Testis (tissue), 2 donors: ENCODE measurements at regions not wholly inside any gene's neighbourhood (a gene's known extent, or its start where the extent isn't known, plus 50 kb on each side); places are given as distances from the start of the nearest gene placed in this dataset.

Source experiments
- DNase-seq: peaks from one replicate; pipeline ENCODE4 v3.0.0-alpha.2; 2019
- H3K27ac ChIP-seq, 2 donors: fragments of 200-600 bp; sonication (generic); one replicate each; pipeline ENCODE4 v1.5.1; 2019
- H3K27me3 ChIP-seq: fragments of 200-600 bp; sonication (generic); one replicate; pipeline ENCODE4 v1.5.1; 2019
- H3K36me3 ChIP-seq: fragments of 200-600 bp; sonication (generic); one replicate; pipeline ENCODE4 v1.5.1; 2017; ENCODE audit warnings: low read depth; ENCODE audit errors: missing control alignments
- H3K4me1 ChIP-seq: fragments of 200-600 bp; sonication (generic); one replicate; pipeline ENCODE4 v1.5.1; 2019
- H3K4me3 ChIP-seq, 2 donors: fragments of 200-600 bp; sonication (generic); one replicate each; pipeline ENCODE4 v1.5.1; 2017 to 2019
- H3K9me3 ChIP-seq: fragments of 200-600 bp; sonication (generic); one replicate; pipeline ENCODE4 v1.5.1; 2017
- POLR2A ChIP-seq: fragments of 450-650 bp; IDR thresholded peaks from one replicate; pipeline ENCODE4 v1.6.1; 2017; ENCODE audit warnings: antibody characterized with exemption, mild to moderate bottlenecking, moderate library complexity
- WGBS, 2 donors: methylation state at CpG; one replicate each; pipeline ENCODE4 v1.1.5; 2018; 5-methylcytosine and 5-hydroxymethylcytosine counted together
- intact Hi-C: fragments of 100-400 bp; cut with DNase I; formaldehyde crosslinking; loops from one replicate; pipeline ENCODE4 v1.15.1; 2023; ENCODE audit warnings: low total_unique reads
- TF ChIP-seq, protein P1 (sequence below), 3 experiments: fragments of 450-650 bp in 2 of 3; fragments of 200-600 bp in 1 of 3; sonication (generic) in 1 of 3; IDR thresholded peaks; one replicate each; pipeline ENCODE4 v1.5.1; 2016 to 2019; ENCODE audit warnings: antibody characterized with exemption in 3 of 3, mild to moderate bottlenecking in 2 of 3, moderate library complexity in 1 of 3

DNA sequence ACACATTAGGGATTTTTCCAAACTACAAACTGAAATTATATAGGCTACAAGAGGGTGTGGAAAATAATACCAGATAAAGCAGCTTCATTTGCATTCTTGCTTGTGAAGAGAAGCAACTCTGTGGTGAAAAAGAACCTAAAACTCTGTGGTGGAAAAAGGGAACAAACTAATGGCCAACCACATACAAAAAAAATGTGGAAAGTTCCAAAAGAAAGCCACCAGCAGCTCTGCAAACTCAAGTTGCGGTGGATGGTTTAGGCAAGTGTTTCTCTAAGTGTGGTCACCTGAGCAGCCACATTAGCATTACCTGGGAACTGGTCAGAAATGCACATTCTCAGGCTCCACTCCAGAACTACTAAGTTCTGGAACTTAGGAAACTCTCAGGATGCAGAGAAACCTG lies 586.4 kb downstream of the ACTL7B start:
- TF ChIP-seq, protein P1, sequence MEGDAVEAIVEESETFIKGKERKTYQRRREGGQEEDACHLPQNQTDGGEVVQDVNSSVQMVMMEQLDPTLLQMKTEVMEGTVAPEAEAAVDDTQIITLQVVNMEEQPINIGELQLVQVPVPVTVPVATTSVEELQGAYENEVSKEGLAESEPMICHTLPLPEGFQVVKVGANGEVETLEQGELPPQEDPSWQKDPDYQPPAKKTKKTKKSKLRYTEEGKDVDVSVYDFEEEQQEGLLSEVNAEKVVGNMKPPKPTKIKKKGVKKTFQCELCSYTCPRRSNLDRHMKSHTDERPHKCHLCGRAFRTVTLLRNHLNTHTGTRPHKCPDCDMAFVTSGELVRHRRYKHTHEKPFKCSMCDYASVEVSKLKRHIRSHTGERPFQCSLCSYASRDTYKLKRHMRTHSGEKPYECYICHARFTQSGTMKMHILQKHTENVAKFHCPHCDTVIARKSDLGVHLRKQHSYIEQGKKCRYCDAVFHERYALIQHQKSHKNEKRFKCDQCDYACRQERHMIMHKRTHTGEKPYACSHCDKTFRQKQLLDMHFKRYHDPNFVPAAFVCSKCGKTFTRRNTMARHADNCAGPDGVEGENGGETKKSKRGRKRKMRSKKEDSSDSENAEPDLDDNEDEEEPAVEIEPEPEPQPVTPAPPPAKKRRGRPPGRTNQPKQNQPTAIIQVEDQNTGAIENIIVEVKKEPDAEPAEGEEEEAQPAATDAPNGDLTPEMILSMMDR (IDR thresholded peaks at IDR 0.05): no peak
- TF ChIP-seq POLR2A: no peak
- 89 to 92% methylated on average over 1 of the region's 1 CpG for WGBS, 2 donors
- Histone ChIP-seq H3K4me1 (no peaks in the 10 kb centered on the region), H3K27ac (no peak overlapping the region), H3K4me3 (no peak overlapping the region), H3K9me3 (no peaks in the 10 kb centered on the region), H3K27me3 (no peaks in the 10 kb centered on the region), H3K36me3 (no peaks in the 10 kb centered on the region)
- no peak for DNase-seq
- intact Hi-C loops: no loop called here

DNA sequence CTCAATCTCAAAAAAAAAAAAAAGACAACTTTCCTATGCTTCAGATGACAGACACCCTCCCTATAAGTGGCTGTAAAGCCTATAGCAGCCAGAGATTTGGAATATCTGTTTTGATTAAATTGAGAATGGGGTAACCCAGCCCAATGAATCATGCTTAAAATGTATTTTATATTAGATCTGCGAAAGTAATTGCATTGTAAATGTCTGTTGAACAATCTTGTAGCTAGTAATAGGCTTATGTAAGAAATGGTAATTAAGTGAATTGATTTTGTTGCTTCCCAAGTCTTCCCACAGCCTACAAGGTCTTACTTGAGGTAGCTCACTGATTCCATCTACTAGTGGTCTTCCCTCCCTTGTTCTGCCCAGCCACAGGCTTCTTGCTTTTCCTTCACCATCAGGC lies 590.7 kb downstream of the ACTL7B start:
- no peaks in the 10 kb centered on the region for H3K36me3 ChIP-seq
- H3K27me3 ChIP-seq: no peaks in the 10 kb centered on the region
- intact Hi-C loops: no loop called here
- no peak overlapping the region for H3K4me3 ChIP-seq
- no peak for TF ChIP-seq POLR2A
- TF ChIP-seq, protein P1 (IDR thresholded peaks at IDR 0.05): no peak
- H3K9me3 ChIP-seq: no peaks in the 10 kb centered on the region
- no peak for DNase-seq
- no peak overlapping the region for H3K27ac ChIP-seq
- WGBS, 2 donors: 90 to 98% methylated on average over 1 of the region's 1 CpG
- no peaks in the 10 kb centered on the region for H3K4me1 ChIP-seq

DNA sequence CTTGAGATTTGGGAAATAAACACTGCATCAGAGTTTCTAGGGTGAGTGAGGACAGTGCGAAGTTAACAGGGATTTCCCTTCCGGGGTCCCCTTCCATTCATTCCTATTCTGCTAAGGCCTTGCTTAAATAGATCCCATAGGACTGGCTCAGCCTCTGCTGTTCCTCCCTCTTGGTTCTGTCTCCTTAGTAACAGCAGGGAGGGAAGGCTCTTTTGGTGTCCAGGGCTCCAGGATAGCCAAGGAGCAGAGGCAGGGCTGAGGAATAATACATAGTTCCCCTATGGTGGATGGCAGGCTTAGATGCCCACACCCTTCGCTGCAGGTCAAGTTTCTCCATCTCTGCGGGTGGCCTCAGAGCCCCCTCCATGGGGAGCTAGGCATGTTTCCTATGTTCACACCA lies 591.7 kb downstream of the ACTL7B start:
- 96 to 98% methylated on average over 4 of the region's 4 CpGs for WGBS, 2 donors
- intact Hi-C loops: no loop called here
- Histone ChIP-seq H3K27me3 (no peaks in the 10 kb centered on the region), H3K4me3 (no peak overlapping the region), H3K27ac (no peak overlapping the region), H3K4me1 (peaks cover 10% of the 10 kb centered on the region), H3K9me3 (no peaks in the 10 kb centered on the region), H3K36me3 (no peaks in the 10 kb centered on the region)
- TF ChIP-seq POLR2A: no peak
- TF ChIP-seq, protein P1 (IDR thresholded peaks at IDR 0.05): no peak
- no peak for DNase-seq

DNA sequence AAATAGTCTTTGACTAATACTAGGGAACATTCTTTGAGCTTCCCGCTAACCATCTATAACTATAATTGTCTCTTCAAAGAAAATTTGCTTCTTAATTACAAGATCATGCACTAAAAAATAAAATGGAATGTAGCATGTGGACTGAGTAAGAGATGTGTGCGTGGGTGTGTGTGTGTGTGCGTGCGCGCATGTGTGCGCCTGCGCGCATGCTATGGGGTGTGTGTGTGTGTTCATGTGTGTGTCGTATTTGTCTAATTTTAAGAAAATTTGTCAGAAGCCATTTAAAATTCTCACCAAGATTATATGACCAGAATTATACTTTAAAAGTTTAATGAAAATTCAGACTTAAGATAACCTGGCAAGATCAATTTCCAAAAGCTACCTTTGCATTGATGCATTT lies 593.0 kb downstream of the ACTL7B start:
- H3K4me1 ChIP-seq: peaks cover 10% of the 10 kb centered on the region
- no peaks in the 10 kb centered on the region for H3K27me3 ChIP-seq
- H3K36me3 ChIP-seq: no peaks in the 10 kb centered on the region
- intact Hi-C loops: no loop called here
- H3K9me3 ChIP-seq: no peaks in the 10 kb centered on the region
- TF ChIP-seq POLR2A: no peak
- TF ChIP-seq, protein P1 (IDR thresholded peaks at IDR 0.05): no peak
- DNase-seq: no peak
- 96 to 97% methylated on average over 9 of the region's 9 CpGs for WGBS, 2 donors
- no peak overlapping the region for H3K27ac ChIP-seq
- no peak overlapping the region for H3K4me3 ChIP-seq

DNA sequence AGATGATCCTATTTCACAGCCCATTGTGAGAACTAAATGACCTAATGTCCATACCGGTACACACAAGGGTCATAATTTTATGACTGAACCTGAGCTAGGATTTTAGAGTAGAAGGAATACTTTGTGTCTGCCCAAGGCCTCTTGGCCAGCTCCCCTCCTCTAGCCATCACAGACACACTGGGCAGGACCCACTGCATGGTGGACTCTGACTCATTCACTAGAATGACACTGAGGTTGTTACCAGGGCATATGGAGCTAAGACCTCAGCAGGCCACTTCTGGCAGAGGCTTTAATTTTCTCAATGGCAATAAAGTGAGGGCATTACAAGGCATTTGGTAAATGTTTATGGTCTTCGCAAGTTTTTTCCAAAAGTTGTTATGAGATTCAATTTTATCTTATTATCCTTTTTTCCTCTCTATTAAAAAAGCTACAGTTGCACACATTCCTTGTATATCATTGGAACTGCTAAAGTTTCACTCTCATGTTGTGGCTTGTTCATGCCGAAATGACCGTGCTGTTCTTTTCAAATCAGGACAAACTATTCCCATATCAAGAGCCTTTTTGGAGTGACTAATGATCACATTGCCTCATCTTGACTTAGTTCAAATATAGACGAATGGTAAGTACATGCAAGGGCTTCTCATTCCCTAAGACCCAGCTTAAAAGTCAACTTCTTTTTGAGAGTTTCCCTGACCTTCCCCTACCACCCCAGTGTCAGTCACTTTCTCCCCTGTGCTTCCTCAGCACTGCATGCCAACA lies 595.7 kb downstream of the ACTL7B start:
- DNase-seq: no peak
- WGBS, 2 donors: 34 to 52% methylated on average over 5 of the region's 5 CpGs
- intact Hi-C loops: no loop called here

More for the DNA sequence above, 595.7 kb downstream of the ACTL7B start:
- Histone ChIP-seq H3K4me1 (peaks cover 10% of the 10 kb centered on the region), H3K27me3 (no peaks in the 10 kb centered on the region), H3K36me3 (no peaks in the 10 kb centered on the region), H3K4me3 (no peak overlapping the region), H3K9me3 (no peaks in the 10 kb centered on the region), H3K27ac (peak overlapping the region in 1 of 2 donors; percentile 46)
- no peak for TF ChIP-seq POLR2A
- TF ChIP-seq, protein P1 (IDR thresholded peaks at IDR 0.05): no peak
